HepG2 (cell line): ENCODE measurements at regions not wholly inside any gene's neighbourhood (a gene's known extent, or its start where the extent isn't known, plus 50 kb on each side); places are given as distances from the start of the nearest gene placed in this dataset.

Source experiments
- CENPX ChIP-seq: sonication (generic); formaldehyde crosslinking; IDR thresholded peaks from 2 replicates; pipeline ENCODE4 v1.9.0; 2021; ENCODE audit warnings: mild to moderate bottlenecking, missing genetic modification reagents, moderate library complexity
- CHD4 ChIP-seq: fragments of 200-600 bp; sonication (generic); IDR thresholded peaks from 2 replicates; pipeline ENCODE4 v1.7.0; 2017; ENCODE audit warnings: mild to moderate bottlenecking, low read length, borderline replicate concordance
- JDP2 ChIP-seq: sonication (generic); formaldehyde crosslinking; IDR thresholded peaks from 2 replicates; pipeline ENCODE4 v1.8.1; 2022; ENCODE audit warnings: missing genetic modification reagents, borderline replicate concordance
- MAFF ChIP-seq: IDR thresholded peaks from 2 replicates; pipeline ENCODE4 v1.6.1; 2011; ENCODE audit warnings: low read depth, low read length, improper control_type of control experiment
- NCOR1 ChIP-seq: fragments of 200-600 bp; sonication (generic); IDR thresholded peaks from 2 replicates; pipeline ENCODE4 v1.7.0; 2017; ENCODE audit warnings: antibody characterized with exemption, low read length, borderline replicate concordance
- NFYC ChIP-seq: IDR thresholded peaks from 2 replicates; pipeline ENCODE4 v1.6.1; 2016; ENCODE audit warnings: missing genetic modification reagents, missing compliant biosample characterization
- RORA ChIP-seq: sonication (generic); formaldehyde crosslinking; IDR thresholded peaks from 2 replicates; pipeline ENCODE4 v1.5.0; 2020; ENCODE audit warnings: mild to moderate bottlenecking, missing genetic modification reagents, moderate library complexity
- STAT5B ChIP-seq: sonication (generic); formaldehyde crosslinking; IDR thresholded peaks from 2 replicates; pipeline ENCODE4 v1.4.0; 2020; ENCODE audit warnings: missing genetic modification reagents
- YEATS4 ChIP-seq: sonication (generic); formaldehyde crosslinking; IDR thresholded peaks from 2 replicates; pipeline ENCODE4 v1.4.0; 2020; ENCODE audit warnings: missing genetic modification reagents, borderline replicate concordance
- ZBTB1 ChIP-seq: sonication (generic); formaldehyde crosslinking; IDR thresholded peaks from 2 replicates; pipeline ENCODE4 v1.4.0; 2020; ENCODE audit warnings: missing genetic modification reagents, borderline replicate concordance
- ZNF557 ChIP-seq: sonication (generic); formaldehyde crosslinking; IDR thresholded peaks from 2 replicates; pipeline ENCODE4 v1.4.0; 2020; ENCODE audit warnings: missing genetic modification reagents
- ZNF563 ChIP-seq: sonication (generic); formaldehyde crosslinking; IDR thresholded peaks from 2 replicates; pipeline ENCODE4 v1.8.0; 2022; ENCODE audit warnings: mild to moderate bottlenecking, moderate library complexity, missing genetic modification reagents
- ZNF569 ChIP-seq: sonication (generic); formaldehyde crosslinking; IDR thresholded peaks from 2 replicates; pipeline ENCODE4 v1.5.0; 2020; ENCODE audit warnings: mild to moderate bottlenecking, missing genetic modification reagents, moderate library complexity, borderline replicate concordance
- ZNF629 ChIP-seq: sonication (generic); formaldehyde crosslinking; conservative IDR thresholded peaks from 2 replicates; pipeline ENCODE4 v1.5.0; 2020; ENCODE audit warnings: missing genetic modification reagents
- ZNF746 ChIP-seq: sonication (generic); formaldehyde crosslinking; IDR thresholded peaks from 2 replicates; pipeline ENCODE4 v1.8.0; 2022; ENCODE audit warnings: mild to moderate bottlenecking, missing genetic modification reagents
- TF ChIP-seq, protein P1 (sequence below): IDR thresholded peaks from 2 replicates; pipeline ENCODE4 v1.6.1; 2016
- TF ChIP-seq, protein P2 (sequence below): sonication (generic); formaldehyde crosslinking; IDR thresholded peaks from 2 replicates; pipeline ENCODE4 v1.9.0; 2021; ENCODE audit warnings: missing genetic modification reagents, borderline replicate concordance
- TF ChIP-seq, protein P3 (sequence below): IDR thresholded peaks from 2 replicates; pipeline ENCODE4 v1.6.1; 2016; ENCODE audit warnings: low read depth, missing genetic modification reagents, missing compliant biosample characterization
- TF ChIP-seq, protein P4 (sequence below): sonication (generic); formaldehyde crosslinking; IDR thresholded peaks from 2 replicates; pipeline ENCODE4 v1.4.0; 2020; ENCODE audit warnings: mild to moderate bottlenecking, missing genetic modification reagents
- TF ChIP-seq, protein P5 (sequence below): IDR thresholded peaks from 2 replicates; pipeline ENCODE4 v1.6.1; 2012; ENCODE audit warnings: low read depth, low read length, improper control_type of control experiment

DNA sequence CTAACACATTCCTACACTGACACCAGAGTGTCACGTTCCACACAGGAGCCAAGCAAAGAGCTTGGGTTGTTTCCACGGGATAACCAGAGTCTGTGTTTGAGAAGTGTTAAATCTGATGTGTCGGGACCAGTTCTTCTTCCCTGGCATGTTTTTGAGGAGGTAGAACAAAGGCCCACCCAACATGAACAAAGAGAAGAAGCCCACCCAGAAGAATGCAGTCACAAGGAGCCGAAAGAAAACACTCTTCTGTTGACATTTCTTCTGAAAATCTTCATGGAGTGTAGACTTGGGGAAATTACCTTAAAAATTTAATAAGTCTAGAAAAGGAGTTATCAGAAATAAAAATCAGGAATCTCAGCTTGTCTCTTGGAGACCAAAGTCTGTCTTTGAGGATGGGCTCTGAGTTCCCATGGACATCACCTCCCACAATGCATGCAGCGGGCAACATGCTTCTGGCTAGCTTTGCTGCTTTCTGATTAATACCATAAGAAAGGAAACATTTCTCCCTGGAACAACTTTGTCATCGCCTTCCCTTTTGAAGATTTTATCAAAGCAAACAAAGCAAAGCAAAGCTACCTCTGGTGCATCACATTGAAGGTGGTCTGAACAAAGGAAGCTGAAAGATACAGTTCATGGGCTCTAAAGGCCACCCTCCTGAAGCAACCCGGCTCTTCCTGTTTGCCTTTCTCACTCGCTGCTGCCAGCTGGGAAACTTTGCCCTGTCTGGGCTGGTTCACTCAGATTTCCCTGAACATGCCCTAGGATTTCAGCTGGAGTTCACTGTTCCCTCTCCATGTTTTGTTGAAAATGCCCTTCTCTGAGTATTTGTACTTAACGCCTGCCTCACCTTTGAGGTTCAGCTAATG lies 448.1 kb downstream of the KIF16B start (continued):
- TF ChIP-seq ZBTB1 (CRISPR knock-in tag) = no peak
- TF ChIP-seq NCOR1 = no peak
- TF ChIP-seq NFYC (CRISPR knock-in tag) = no peak
- no peak for TF ChIP-seq CENPX (CRISPR knock-in tag)
- TF ChIP-seq ZNF569 (CRISPR knock-in tag) = no peak
- TF ChIP-seq, protein P1, sequence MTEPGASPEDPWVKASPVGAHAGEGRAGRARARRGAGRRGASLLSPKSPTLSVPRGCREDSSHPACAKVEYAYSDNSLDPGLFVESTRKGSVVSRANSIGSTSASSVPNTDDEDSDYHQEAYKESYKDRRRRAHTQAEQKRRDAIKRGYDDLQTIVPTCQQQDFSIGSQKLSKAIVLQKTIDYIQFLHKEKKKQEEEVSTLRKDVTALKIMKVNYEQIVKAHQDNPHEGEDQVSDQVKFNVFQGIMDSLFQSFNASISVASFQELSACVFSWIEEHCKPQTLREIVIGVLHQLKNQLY (CRISPR knock-in tag) = peak; percentile 22; the same call in 1 of the 2 replicates
- TF ChIP-seq MAFF = no peak
- no peak; the same call in 1 of the 2 replicates for TF ChIP-seq ZNF629 (CRISPR knock-in tag)
- no peak for TF ChIP-seq RORA (CRISPR knock-in tag)
- no peak for TF ChIP-seq STAT5B
- TF ChIP-seq, protein P2, sequence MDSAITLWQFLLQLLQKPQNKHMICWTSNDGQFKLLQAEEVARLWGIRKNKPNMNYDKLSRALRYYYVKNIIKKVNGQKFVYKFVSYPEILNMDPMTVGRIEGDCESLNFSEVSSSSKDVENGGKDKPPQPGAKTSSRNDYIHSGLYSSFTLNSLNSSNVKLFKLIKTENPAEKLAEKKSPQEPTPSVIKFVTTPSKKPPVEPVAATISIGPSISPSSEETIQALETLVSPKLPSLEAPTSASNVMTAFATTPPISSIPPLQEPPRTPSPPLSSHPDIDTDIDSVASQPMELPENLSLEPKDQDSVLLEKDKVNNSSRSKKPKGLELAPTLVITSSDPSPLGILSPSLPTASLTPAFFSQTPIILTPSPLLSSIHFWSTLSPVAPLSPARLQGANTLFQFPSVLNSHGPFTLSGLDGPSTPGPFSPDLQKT (CRISPR knock-in tag) = no peak
- TF ChIP-seq, protein P3, sequence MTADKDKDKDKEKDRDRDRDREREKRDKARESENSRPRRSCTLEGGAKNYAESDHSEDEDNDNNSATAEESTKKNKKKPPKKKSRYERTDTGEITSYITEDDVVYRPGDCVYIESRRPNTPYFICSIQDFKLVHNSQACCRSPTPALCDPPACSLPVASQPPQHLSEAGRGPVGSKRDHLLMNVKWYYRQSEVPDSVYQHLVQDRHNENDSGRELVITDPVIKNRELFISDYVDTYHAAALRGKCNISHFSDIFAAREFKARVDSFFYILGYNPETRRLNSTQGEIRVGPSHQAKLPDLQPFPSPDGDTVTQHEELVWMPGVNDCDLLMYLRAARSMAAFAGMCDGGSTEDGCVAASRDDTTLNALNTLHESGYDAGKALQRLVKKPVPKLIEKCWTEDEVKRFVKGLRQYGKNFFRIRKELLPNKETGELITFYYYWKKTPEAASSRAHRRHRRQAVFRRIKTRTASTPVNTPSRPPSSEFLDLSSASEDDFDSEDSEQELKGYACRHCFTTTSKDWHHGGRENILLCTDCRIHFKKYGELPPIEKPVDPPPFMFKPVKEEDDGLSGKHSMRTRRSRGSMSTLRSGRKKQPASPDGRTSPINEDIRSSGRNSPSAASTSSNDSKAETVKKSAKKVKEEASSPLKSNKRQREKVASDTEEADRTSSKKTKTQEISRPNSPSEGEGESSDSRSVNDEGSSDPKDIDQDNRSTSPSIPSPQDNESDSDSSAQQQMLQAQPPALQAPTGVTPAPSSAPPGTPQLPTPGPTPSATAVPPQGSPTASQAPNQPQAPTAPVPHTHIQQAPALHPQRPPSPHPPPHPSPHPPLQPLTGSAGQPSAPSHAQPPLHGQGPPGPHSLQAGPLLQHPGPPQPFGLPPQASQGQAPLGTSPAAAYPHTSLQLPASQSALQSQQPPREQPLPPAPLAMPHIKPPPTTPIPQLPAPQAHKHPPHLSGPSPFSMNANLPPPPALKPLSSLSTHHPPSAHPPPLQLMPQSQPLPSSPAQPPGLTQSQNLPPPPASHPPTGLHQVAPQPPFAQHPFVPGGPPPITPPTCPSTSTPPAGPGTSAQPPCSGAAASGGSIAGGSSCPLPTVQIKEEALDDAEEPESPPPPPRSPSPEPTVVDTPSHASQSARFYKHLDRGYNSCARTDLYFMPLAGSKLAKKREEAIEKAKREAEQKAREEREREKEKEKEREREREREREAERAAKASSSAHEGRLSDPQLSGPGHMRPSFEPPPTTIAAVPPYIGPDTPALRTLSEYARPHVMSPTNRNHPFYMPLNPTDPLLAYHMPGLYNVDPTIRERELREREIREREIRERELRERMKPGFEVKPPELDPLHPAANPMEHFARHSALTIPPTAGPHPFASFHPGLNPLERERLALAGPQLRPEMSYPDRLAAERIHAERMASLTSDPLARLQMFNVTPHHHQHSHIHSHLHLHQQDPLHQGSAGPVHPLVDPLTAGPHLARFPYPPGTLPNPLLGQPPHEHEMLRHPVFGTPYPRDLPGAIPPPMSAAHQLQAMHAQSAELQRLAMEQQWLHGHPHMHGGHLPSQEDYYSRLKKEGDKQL = no peak
- TF ChIP-seq ZNF563 (CRISPR knock-in tag) = 0 out of 2 replicates have a peak, but pooled peaks have one; percentile 41
- no peak for TF ChIP-seq CHD4
- TF ChIP-seq JDP2 = no peak
- TF ChIP-seq YEATS4 (CRISPR knock-in tag) = no peak
- no peak for TF ChIP-seq ZNF557 (CRISPR knock-in tag)
- TF ChIP-seq, protein P4, sequence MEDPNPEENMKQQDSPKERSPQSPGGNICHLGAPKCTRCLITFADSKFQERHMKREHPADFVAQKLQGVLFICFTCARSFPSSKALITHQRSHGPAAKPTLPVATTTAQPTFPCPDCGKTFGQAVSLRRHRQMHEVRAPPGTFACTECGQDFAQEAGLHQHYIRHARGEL (CRISPR knock-in tag) = no peak
- TF ChIP-seq, protein P5, sequence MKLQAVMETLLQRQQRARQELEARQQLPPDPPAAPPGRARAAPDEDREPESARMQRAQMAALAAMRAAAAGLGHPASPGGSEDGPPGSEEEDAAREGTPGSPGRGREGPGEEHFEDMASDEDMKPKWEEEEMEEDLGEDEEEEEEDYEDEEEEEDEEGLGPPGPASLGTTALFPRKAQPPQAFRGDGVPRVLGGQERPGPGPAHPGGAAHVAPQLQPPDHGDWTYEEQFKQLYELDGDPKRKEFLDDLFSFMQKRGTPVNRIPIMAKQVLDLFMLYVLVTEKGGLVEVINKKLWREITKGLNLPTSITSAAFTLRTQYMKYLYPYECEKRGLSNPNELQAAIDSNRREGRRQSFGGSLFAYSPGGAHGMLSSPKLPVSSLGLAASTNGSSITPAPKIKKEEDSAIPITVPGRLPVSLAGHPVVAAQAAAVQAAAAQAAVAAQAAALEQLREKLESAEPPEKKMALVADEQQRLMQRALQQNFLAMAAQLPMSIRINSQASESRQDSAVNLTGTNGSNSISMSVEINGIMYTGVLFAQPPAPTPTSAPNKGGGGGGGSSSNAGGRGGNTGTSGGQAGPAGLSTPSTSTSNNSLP = no peak
- no peak for TF ChIP-seq ZNF746 (CRISPR knock-in tag)
